BE2C (cell line): ENCODE measurements at regions not wholly inside any gene's neighbourhood (a gene's known extent, or its start where the extent isn't known, plus 50 kb on each side); places are given as distances from the start of the nearest gene placed in this dataset.

ENCODE experiments used
- DNase-seq: peaks from one replicate; pipeline ENCODE4 v3.0.0-alpha.2; 2020
- H3K27me3 ChIP-seq: fragments of 250-450 bp; sonication (Bioruptor Pico); 2 replicates; pipeline ENCODE4 v1.5.1; 2020; ENCODE audit warnings: mild to moderate bottlenecking
- H3K36me3 ChIP-seq: fragments of 250-450 bp; sonication (Bioruptor Pico); 2 replicates; pipeline ENCODE4 v1.5.1; 2020; ENCODE audit warnings: mild to moderate bottlenecking
- H3K4me1 ChIP-seq: fragments of 250-450 bp; sonication (Bioruptor Pico); 2 replicates; pipeline ENCODE4 v1.5.1; 2020
- H3K4me3 ChIP-seq: 2 replicates; pipeline ENCODE4 v1.5.1; 2011; ENCODE audit warnings: low read depth, low read length
- H3K9me3 ChIP-seq: fragments of 250-450 bp; sonication (Bioruptor Pico); 2 replicates; pipeline ENCODE4 v1.5.1; 2020
- TF ChIP-seq, protein P1 (sequence below): IDR thresholded peaks from 2 replicates; pipeline ENCODE4 v1.5.1; 2012; ENCODE audit warnings: mild to moderate bottlenecking, low read depth, low read length

DNA sequence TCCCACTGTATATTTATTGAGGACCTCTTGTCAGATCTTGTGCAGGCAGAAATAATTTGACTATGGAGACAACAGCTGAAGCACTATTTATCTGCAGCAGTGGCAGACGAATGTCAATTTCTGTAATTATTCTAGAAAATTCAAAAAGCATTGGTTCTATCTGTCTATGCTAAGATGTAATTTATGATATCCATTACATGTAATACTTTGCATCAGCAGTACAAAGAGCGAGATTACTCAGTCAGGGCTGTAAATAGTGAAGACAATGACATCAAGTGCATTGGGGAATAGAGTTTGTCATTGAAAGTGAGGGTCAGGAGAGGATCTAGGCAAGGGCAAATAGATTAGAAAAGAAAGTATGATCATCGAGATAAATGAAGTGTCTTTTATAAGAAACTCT is 508.2 kb downstream of the ZWINT start:
- no peaks in the 10 kb centered on the region for H3K4me1 ChIP-seq
- TF ChIP-seq, protein P1, sequence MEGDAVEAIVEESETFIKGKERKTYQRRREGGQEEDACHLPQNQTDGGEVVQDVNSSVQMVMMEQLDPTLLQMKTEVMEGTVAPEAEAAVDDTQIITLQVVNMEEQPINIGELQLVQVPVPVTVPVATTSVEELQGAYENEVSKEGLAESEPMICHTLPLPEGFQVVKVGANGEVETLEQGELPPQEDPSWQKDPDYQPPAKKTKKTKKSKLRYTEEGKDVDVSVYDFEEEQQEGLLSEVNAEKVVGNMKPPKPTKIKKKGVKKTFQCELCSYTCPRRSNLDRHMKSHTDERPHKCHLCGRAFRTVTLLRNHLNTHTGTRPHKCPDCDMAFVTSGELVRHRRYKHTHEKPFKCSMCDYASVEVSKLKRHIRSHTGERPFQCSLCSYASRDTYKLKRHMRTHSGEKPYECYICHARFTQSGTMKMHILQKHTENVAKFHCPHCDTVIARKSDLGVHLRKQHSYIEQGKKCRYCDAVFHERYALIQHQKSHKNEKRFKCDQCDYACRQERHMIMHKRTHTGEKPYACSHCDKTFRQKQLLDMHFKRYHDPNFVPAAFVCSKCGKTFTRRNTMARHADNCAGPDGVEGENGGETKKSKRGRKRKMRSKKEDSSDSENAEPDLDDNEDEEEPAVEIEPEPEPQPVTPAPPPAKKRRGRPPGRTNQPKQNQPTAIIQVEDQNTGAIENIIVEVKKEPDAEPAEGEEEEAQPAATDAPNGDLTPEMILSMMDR = no peak

DNA sequence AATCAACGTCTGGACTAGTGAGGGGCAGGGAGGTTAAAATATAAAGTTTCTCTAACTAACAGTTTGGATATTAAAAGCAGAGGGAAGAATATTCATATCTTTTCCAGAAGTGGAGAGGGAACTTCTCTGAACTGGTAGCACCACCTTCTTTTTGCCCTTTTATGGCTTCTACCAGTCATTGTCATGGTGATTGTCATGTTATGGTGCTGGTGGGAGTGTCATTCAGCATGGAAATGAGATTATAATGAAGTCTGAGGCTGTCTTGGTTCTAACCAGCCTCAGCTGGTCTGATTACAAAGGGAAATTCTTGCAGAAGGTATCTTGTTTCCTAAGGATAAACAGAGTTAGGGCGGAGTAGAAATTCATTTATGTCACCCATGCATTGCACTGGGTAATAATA is 523.8 kb downstream of the ZWINT start:
- no peak overlapping the region for H3K4me3 ChIP-seq
- H3K4me1 ChIP-seq = no peaks in the 10 kb centered on the region
- no peak for DNase-seq
- no peaks in the 10 kb centered on the region for H3K27me3 ChIP-seq
- no peaks in the 10 kb centered on the region for H3K36me3 ChIP-seq
- TF ChIP-seq, protein P1 = no peak
- no peaks in the 10 kb centered on the region for H3K9me3 ChIP-seq

More for the DNA sequence above, 508.2 kb downstream of the ZWINT start:
- H3K36me3 ChIP-seq = no peaks in the 10 kb centered on the region
- H3K27me3 ChIP-seq = no peaks in the 10 kb centered on the region
- DNase-seq = no peak
- no peaks in the 10 kb centered on the region for H3K9me3 ChIP-seq
- no peak overlapping the region for H3K4me3 ChIP-seq

DNA sequence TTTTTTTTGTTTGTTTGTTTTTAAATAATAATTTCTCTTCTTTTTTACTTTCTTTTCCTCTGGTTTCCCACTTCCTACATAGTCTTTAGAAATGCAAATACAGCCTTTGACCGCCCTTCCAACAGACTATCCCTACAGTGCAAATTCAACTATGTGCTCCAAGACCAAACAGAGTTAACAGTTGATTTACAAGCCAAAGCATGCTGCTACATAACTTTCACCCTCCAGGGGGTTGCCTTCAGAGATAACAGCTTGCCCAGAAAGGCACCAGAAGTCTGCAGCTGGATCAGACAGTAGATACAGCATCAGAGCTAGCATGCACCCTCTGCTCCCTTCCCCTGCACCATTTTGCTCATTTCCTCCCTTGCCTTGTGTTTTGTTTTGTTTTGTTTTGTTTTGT is 539.0 kb downstream of the ZWINT start:
- no peaks in the 10 kb centered on the region for H3K9me3 ChIP-seq
- no peaks in the 10 kb centered on the region for H3K36me3 ChIP-seq
- H3K27me3 ChIP-seq = no peaks in the 10 kb centered on the region
- no peak for DNase-seq
- TF ChIP-seq, protein P1 = no peak
- H3K4me1 ChIP-seq = no peaks in the 10 kb centered on the region
- H3K4me3 ChIP-seq = no peak overlapping the region

DNA sequence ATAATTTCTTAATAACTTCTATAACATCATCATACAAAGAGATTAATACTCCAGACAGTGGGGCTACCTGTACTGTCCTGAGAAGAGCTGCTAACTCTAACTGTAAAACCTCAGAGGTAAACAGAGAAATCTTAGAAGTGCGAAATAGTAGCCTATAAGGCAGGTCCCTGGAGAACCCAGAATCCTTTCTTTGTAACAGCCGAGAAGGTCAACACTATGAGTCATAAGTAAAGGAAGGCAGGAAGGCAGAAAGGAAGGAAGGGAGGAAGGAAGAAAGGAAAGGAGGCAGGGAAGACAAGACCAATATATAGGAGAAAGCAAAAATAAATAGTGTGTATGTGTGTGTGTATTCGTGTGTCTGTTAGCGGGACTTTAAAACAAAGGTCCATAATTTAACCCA is 540.6 kb downstream of the ZWINT start:
- Histone ChIP-seq H3K36me3 (no peaks in the 10 kb centered on the region), H3K9me3 (no peaks in the 10 kb centered on the region), H3K4me1 (no peaks in the 10 kb centered on the region), H3K4me3 (no peak overlapping the region), H3K27me3 (no peaks in the 10 kb centered on the region)
- no peak for DNase-seq
- TF ChIP-seq, protein P1 = no peak

DNA sequence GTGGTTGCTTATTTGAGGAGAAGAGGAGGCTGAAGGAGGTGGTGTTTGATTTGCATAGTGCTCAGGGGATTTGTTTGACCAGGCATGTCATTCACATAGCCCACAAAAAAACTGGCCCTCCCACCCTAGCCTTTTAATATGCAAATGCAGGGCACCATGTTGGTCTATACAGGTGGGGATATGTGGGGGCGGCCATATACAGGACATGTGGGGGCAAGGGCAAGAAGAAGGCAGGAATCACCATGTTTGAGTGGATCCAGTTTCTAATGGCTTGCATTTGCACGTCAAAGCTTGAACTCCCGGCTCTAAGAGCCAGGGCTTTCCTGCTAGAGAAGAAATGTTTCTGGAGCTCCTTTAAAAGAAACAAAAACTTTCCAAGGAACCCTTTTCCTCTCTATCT is 541.0 kb downstream of the ZWINT start:
- no peaks in the 10 kb centered on the region for H3K4me1 ChIP-seq
- H3K4me3 ChIP-seq = no peak overlapping the region
- DNase-seq = no peak
- no peaks in the 10 kb centered on the region for H3K9me3 ChIP-seq
- TF ChIP-seq, protein P1 = no peak
- H3K36me3 ChIP-seq = no peaks in the 10 kb centered on the region
- no peaks in the 10 kb centered on the region for H3K27me3 ChIP-seq

DNA sequence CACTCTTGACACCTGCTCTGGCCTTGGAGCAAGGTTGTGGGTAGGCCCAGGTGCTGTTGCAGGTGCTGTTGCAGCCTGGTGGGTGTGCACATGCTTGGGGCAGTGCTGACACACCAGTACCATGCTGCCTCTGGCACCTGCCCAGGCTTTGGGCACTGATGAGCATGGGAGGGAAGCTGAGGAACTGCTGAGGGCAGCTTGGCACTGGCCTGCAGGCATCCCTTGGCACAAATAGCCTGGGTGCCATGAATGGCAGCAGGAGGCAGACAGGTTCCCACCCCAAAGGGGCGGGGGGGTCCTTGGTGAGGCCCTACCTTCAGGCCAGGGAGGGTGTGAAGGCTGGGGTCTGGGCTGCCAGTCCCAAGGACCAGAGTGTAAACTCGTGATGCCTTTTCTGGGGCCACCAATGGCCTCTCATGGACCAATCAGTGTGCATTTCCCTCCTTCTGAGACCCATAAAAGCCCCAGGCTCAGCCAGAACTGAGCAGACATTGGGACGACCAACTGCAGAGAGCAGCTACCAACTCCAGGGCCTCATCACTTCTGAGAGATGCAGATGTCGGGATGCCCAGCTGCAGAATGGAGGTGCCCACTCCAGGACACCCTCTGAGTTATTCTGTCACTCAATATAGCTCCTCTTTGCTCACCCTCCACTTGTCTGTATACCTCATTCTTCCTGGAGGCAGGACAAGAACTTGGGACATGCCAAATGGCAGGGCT is 547.4 kb downstream of the ZWINT start:
- no peak for DNase-seq
- TF ChIP-seq, protein P1 = no peak
- H3K36me3 ChIP-seq = no peaks in the 10 kb centered on the region
- no peak overlapping the region for H3K4me3 ChIP-seq
- H3K4me1 ChIP-seq = no peaks in the 10 kb centered on the region
- H3K9me3 ChIP-seq = no peaks in the 10 kb centered on the region
- no peaks in the 10 kb centered on the region for H3K27me3 ChIP-seq
